D721Med (cell line): ENCODE measurements at regions not wholly inside any gene's neighbourhood (a gene's known extent, or its start where the extent isn't known, plus 50 kb on each side); places are given as distances from the start of the nearest gene placed in this dataset.

Source experiments
- DNase-seq: peaks from one replicate; pipeline ENCODE4 v3.0.0; 2011; ENCODE audit warnings: low spot score; ENCODE audit not compliant: insufficient read length
- FAIRE-seq: peaks from 2 replicates; lab custom pipeline; 2011; peaks lifted over from hg19 to GRCh38; lab: Jason Lieb, UNC
- TF ChIP-seq, protein P1 (sequence below): IDR thresholded peaks from 2 replicates; pipeline ENCODE4 v1.5.1; 2012; ENCODE audit warnings: mild to moderate bottlenecking, control low read depth; ENCODE audit not compliant: insufficient read depth; ENCODE audit errors: missing control alignments

GRCh38 chr11:96607864-96608558 lies 218.2 kb downstream of the JRKL start:
- TF ChIP-seq, protein P1, sequence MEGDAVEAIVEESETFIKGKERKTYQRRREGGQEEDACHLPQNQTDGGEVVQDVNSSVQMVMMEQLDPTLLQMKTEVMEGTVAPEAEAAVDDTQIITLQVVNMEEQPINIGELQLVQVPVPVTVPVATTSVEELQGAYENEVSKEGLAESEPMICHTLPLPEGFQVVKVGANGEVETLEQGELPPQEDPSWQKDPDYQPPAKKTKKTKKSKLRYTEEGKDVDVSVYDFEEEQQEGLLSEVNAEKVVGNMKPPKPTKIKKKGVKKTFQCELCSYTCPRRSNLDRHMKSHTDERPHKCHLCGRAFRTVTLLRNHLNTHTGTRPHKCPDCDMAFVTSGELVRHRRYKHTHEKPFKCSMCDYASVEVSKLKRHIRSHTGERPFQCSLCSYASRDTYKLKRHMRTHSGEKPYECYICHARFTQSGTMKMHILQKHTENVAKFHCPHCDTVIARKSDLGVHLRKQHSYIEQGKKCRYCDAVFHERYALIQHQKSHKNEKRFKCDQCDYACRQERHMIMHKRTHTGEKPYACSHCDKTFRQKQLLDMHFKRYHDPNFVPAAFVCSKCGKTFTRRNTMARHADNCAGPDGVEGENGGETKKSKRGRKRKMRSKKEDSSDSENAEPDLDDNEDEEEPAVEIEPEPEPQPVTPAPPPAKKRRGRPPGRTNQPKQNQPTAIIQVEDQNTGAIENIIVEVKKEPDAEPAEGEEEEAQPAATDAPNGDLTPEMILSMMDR: no peak
- DNase-seq (no peak), FAIRE-seq (no peak)

- FAIRE-seq: no peak
- DNase-seq: no peak
- TF ChIP-seq, protein P1: no peak
These were observed 224.3 kb downstream of the JRKL start for GRCh38 chr11:96614101-96614500.

GRCh38 chr11:96614846-96615245 lies 225.0 kb downstream of the JRKL start:
- TF ChIP-seq, protein P1: no peak
- FAIRE-seq (no peak), DNase-seq (no peak)

- DNase-seq (no peak), FAIRE-seq (no peak)
- TF ChIP-seq, protein P1: no peak
These were observed 230.7 kb downstream of the JRKL start for GRCh38 chr11:96620464-96621044.

DNA sequence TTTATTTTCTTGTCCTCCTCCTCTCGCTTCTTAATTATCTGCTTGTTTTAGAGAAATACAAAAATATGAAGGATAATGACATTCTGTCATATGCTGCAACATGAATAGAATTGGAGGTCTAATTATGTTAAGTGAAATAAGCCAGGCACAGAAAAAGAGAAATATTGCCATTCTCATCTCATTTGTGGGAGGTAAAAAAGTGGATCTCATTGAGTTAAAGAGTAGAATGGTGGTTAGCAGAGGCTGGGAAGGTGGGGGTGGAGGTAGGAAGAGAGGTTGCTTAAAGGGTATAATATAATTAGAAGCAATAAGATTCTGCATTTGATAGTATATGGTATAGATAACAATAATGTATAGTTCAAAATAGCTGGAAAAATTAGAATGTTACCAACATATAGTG lies 231.3 kb downstream of the JRKL start:
- no peak for FAIRE-seq

GRCh38 chr11:96622026-96622634 lies 232.3 kb downstream of the JRKL start:
- FAIRE-seq: no peak
- TF ChIP-seq, protein P1: no peak
- DNase-seq: no peak

More for the DNA sequence above, 231.3 kb downstream of the JRKL start:
- TF ChIP-seq, protein P1: no peak
- DNase-seq: no peak

- FAIRE-seq (no peak), DNase-seq (no peak)
- TF ChIP-seq, protein P1: no peak
These were observed 234.3 kb downstream of the JRKL start for GRCh38 chr11:96624126-96624525.
